GM18951 (cell line): ENCODE measurements at regions not wholly inside any gene's neighbourhood (a gene's known extent, or its start where the extent isn't known, plus 50 kb on each side); places are given as distances from the start of the nearest gene placed in this dataset.
"Not testable (repeated sequence)": the region's sequence is repeated elsewhere in the genome, so short reads cannot be mapped to it uniquely, and the experiment has no call there.

ENCODE experiments used
- POLR2A ChIP-seq: IDR thresholded peaks from 4 replicates; pipeline ENCODE4 v1.6.1; 2011; ENCODE audit warnings: mild to moderate bottlenecking; ENCODE audit not compliant: insufficient read length, insufficient read depth; ENCODE audit errors: extremely low read depth
- in situ Hi-C: fragments of 300-500 bp; cut with MboI; formaldehyde crosslinking; loops from one replicate; pipeline ENCODE4 v1.12.0; 2022; ENCODE audit warnings: low sequenced_read_pairs, mixed read lengths, inconsistent platforms; ENCODE audit not compliant: unreplicated experiment

GRCh38 chr15:26033493-26033892 lies 170.4 kb upstream of the ATP10A start:
- in situ Hi-C loops, result no loop called here
- no peak for TF ChIP-seq POLR2A

- in situ Hi-C loops, result no loop called here
- no peak for TF ChIP-seq POLR2A
Observed at GRCh38 chr15:26032162-26032846, 169.2 kb upstream of the ATP10A start.

- in situ Hi-C loops, result not testable (repeated sequence)
Observed at GRCh38 chr15:26029586-26029985, 166.5 kb upstream of the ATP10A start.

GRCh38 chr15:26029146-26029545 lies 166.0 kb upstream of the ATP10A start:
- no peak for TF ChIP-seq POLR2A
- in situ Hi-C loops, result no loop called here

GRCh38 chr15:26028086-26028740 lies 165.1 kb upstream of the ATP10A start:
- TF ChIP-seq POLR2A, result no peak
- in situ Hi-C loops, result no loop called here

- in situ Hi-C loops, result not testable (repeated sequence)
Observed at GRCh38 chr15:26026671-26027070, 163.5 kb upstream of the ATP10A start.

- in situ Hi-C loops, result no loop called here
- no peak for TF ChIP-seq POLR2A
Observed at GRCh38 chr15:26024241-26024640, 161.1 kb upstream of the ATP10A start.

- in situ Hi-C loops, result no loop called here
- TF ChIP-seq POLR2A, result no peak
Observed at GRCh38 chr15:26023691-26024090, 160.6 kb upstream of the ATP10A start.

GRCh38 chr15:26023231-26023630 lies 160.1 kb upstream of the ATP10A start:
- in situ Hi-C loops, result no loop called here
- no peak for TF ChIP-seq POLR2A

GRCh38 chr15:26020871-26021270 lies 157.7 kb upstream of the ATP10A start:
- TF ChIP-seq POLR2A, result no peak
- in situ Hi-C loops, result no loop called here

- TF ChIP-seq POLR2A, result no peak
- in situ Hi-C loops, result no loop called here
Observed at GRCh38 chr15:26017665-26018064, 154.5 kb upstream of the ATP10A start.

GRCh38 chr15:26015516-26016075 lies 152.5 kb upstream of the ATP10A start:
- TF ChIP-seq POLR2A, result no peak
- in situ Hi-C loops, result no loop called here

- no peak for TF ChIP-seq POLR2A
- in situ Hi-C loops, result no loop called here
Observed at GRCh38 chr15:26013981-26014380, 150.9 kb upstream of the ATP10A start.

- in situ Hi-C loops, result no loop called here
- TF ChIP-seq POLR2A, result no peak
Observed at GRCh38 chr15:26011916-26012315, 148.8 kb upstream of the ATP10A start.
